ENCODE measurements at regions not wholly inside any gene's neighbourhood (a gene's known extent, or its start where the extent isn't known, plus 50 kb on each side); places are given as distances from the start of the nearest gene placed in this dataset.
A peak's percentile ranks its signal among the peaks of the same experiment; 100 is the strongest.

DNA sequence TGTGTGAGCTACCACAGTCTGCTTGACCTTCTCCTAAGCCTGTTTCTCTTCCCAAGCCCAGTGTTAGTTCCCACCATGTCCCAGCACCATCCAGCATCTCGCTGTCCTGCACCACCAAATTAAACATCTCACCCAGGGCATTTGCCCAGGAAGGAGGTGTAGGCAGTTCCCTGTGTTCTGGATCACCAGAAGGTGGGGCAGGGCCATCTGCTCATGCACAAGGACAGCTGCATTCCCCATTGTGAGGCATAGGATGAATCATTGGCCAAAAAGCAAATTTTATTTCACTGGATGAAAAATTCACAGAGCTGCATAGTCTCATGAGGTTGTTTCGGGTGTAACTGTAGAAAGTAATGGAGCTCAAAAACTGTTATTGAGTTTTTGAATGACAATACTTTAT, 89.5 kb upstream of the GRIA1 start:
- Mint-ChIP-seq H3K27me3 (no peaks in the 10 kb centered on the region), H3K4me3 (no peak overlapping the region), H3K36me3 (ENCODE audit: low read depth) (no peaks in the 10 kb centered on the region), H3K27ac (no peak overlapping the region), H3K9me3 (no peaks in the 10 kb centered on the region), H3K4me1 (no peaks in the 10 kb centered on the region)
- DNase-seq = no peak
- intact Hi-C loops (cut with micrococcal nuclease) = no loop called here

DNA sequence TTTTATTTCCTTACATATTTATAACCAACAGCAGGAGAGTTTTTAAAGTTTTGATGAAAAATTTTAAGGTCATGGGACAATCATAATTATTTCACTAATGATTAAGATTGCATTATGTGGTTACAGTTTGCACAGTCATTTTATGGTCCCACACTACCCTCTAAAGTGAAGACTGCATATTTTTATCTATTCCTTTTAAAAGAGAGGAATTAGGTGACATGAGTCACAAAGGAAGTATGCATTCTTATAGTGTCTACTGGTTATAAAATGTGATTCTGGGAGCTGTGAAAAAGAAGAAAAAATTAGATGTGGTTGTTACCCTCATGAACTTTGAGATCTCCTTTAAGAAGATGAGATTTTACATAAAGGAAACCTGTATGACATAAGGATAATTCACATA, 87.9 kb upstream of the GRIA1 start:
- H3K4me3 Mint-ChIP-seq = no peak overlapping the region
- intact Hi-C loops (cut with micrococcal nuclease) = no loop called here

DNA sequence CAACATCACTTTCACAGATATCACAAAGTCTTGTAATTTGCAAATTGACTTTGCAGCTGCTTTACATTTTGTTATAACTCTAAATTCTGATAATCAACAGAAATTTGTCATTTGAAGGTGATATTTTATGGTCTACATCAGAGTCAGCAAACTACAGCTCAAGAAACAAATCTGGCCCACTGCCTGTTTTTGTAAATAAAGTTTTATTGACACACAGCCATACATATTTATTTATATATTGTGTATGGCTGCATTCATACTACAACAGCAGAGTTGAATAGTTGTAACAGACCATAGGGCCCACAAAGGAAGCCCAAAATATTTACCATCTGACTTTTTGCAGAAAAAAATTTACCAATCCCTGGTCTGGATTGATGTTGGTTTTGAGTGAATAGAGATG, 87.0 kb upstream of the GRIA1 start:
- no peaks in the 10 kb centered on the region for H3K27me3 Mint-ChIP-seq
- no peaks in the 10 kb centered on the region for H3K4me1 Mint-ChIP-seq
- H3K4me3 Mint-ChIP-seq = no peak overlapping the region
- no peak for DNase-seq
- intact Hi-C loops (cut with micrococcal nuclease) = no loop called here
- H3K9me3 Mint-ChIP-seq = no peaks in the 10 kb centered on the region
- no peaks in the 10 kb centered on the region for H3K36me3 Mint-ChIP-seq (ENCODE audit: low read depth)
- H3K27ac Mint-ChIP-seq = no peak overlapping the region

More for the DNA sequence above, 87.9 kb upstream of the GRIA1 start:
- no peak overlapping the region for H3K27ac Mint-ChIP-seq
- no peaks in the 10 kb centered on the region for H3K36me3 Mint-ChIP-seq (ENCODE audit: low read depth)
- no peak for DNase-seq
- no peaks in the 10 kb centered on the region for H3K27me3 Mint-ChIP-seq
- H3K9me3 Mint-ChIP-seq = no peaks in the 10 kb centered on the region
- H3K4me1 Mint-ChIP-seq = no peaks in the 10 kb centered on the region

DNA sequence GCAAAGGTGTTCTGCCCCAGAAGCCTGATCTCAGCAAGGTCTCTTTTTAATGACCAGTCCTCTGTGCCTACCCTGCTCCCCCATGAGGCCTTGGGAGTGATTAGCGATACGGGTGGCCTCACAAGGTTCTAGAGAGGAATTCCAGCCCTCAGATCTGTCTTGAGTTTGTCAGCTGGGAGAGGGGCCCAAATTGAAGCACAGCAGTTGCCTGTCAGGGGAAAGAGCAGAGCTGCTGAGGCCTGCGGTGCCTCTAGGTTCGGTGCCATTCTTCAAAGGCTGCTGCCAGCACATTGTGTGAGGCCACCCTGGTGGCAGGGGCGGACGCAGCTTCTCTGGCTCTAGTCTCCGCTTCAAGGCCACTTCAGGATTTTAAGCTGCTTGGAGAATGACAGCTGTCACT, 85.7 kb upstream of the GRIA1 start:
- H3K9me3 Mint-ChIP-seq = no peaks in the 10 kb centered on the region
- intact Hi-C loops (cut with micrococcal nuclease) = no loop called here
- no peaks in the 10 kb centered on the region for H3K27me3 Mint-ChIP-seq
- H3K4me3 Mint-ChIP-seq = no peak overlapping the region
- no peaks in the 10 kb centered on the region for H3K4me1 Mint-ChIP-seq
- DNase-seq = no peak
- no peak overlapping the region for H3K27ac Mint-ChIP-seq
- no peaks in the 10 kb centered on the region for H3K36me3 Mint-ChIP-seq (ENCODE audit: low read depth)

DNA sequence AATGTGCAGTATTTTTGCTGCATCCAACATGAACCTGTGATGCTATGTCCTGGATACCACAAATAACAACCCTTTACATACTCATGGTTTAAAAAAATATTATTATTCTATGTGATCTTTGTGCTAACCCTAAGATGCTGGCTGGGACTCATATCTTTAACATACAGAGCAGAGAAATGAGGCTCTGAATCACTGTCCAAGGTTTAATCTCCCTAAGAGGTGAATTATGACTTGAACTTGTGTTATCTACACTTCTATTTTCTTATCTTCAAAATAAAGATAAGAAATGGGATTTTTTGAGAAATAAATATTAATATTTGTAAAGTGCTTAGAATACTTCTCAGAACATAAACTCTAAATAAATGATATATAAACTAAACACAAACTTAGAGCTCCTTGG, 68.8 kb upstream of the GRIA1 start:
- no peak for DNase-seq
- H3K9me3 Mint-ChIP-seq = no peaks in the 10 kb centered on the region
- H3K4me1 Mint-ChIP-seq = no peaks in the 10 kb centered on the region
- no peaks in the 10 kb centered on the region for H3K27me3 Mint-ChIP-seq
- H3K4me3 Mint-ChIP-seq = no peak overlapping the region
- no peaks in the 10 kb centered on the region for H3K36me3 Mint-ChIP-seq (ENCODE audit: low read depth)
- intact Hi-C loops (cut with micrococcal nuclease) = no loop called here
- no peak overlapping the region for H3K27ac Mint-ChIP-seq

DNA sequence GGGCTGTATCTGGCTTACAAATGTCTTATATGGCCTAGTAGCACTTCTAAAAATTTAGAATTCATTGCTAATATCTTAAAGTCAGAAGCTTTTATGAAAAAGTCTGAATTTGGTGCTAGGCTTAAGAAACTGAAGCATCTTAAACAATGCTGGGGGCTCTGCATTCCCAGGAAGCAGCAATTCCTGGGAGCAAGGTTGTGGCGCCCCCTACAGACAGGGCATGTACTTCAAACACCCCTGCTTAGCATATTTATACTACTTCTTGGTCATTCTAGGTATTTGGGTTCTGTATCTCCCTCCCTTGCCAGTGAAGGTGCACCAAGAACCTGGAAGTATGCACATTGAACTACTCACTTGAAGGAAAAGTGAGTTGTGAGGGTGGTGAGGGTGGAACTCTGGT, 64.6 kb upstream of the GRIA1 start:
- H3K27me3 Mint-ChIP-seq = no peaks in the 10 kb centered on the region
- no peak overlapping the region for H3K27ac Mint-ChIP-seq
- H3K4me1 Mint-ChIP-seq = no peaks in the 10 kb centered on the region
- no peaks in the 10 kb centered on the region for H3K36me3 Mint-ChIP-seq (ENCODE audit: low read depth)
- peak; percentile 56 for DNase-seq
- H3K4me3 Mint-ChIP-seq = no peak overlapping the region
- intact Hi-C loops (cut with micrococcal nuclease) = no loop called here
- no peaks in the 10 kb centered on the region for H3K9me3 Mint-ChIP-seq

DNA sequence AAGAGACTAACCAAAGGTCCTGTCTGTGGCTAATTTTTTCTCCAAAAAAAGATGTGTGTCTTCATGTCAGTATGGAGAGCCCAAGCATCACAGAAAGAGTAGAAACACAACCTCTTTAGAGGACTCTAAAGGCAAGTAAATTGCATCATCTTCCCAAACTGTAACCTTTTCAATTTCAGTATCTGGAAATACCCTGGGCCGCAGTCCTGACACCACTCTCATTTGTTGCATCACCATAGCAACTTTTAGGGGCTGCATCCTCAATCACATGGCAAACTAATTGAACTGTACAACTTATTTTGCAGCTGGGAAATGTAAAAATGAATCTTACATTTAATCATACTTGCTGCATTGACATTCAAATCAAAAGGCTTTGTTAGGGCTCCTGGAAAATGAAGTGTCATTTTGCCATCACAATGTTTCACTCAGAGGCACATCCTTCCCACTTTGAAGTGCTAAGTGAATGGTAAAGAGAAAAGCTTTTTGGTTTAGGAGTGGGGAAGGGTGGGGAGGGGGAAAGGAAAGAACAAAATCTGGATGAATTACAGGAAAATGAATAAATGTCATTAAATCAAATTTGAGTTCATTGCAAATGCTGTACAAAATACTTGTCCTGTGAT, 60.6 kb upstream of the GRIA1 start:
- H3K36me3 Mint-ChIP-seq (ENCODE audit: low read depth) = no peaks in the 10 kb centered on the region
- no peak for DNase-seq
- intact Hi-C loops (cut with micrococcal nuclease) = no loop called here
- H3K9me3 Mint-ChIP-seq = peaks cover 6% of the 10 kb centered on the region
- H3K4me1 Mint-ChIP-seq = no peaks in the 10 kb centered on the region
- no peaks in the 10 kb centered on the region for H3K27me3 Mint-ChIP-seq
- no peak overlapping the region for H3K4me3 Mint-ChIP-seq
- no peak overlapping the region for H3K27ac Mint-ChIP-seq

DNA sequence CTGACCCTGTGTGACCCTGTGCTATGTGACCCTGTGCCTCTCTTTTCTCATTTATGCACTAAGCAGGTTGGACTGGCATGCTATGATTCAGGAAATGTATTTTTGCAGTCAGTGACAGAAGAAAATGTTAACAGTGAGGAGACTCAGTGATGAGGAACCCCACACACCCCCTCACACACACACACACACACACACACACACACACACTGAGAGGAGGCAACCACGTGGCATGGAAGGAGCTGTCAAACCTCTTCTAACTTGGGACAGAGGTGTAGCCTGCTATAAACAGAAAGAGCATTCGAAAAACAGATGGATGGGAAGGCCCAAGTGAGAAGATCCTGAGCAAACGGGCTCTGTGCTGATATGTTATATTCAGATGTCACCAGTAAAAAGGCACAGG, 57.9 kb upstream of the GRIA1 start:
- intact Hi-C loops (cut with micrococcal nuclease) = no loop called here
- Mint-ChIP-seq H3K27ac (no peak overlapping the region), H3K4me3 (no peak overlapping the region), H3K9me3 (peaks cover 6% of the 10 kb centered on the region), H3K36me3 (ENCODE audit: low read depth) (no peaks in the 10 kb centered on the region), H3K4me1 (no peaks in the 10 kb centered on the region), H3K27me3 (no peaks in the 10 kb centered on the region)
- DNase-seq = no peak

DNA sequence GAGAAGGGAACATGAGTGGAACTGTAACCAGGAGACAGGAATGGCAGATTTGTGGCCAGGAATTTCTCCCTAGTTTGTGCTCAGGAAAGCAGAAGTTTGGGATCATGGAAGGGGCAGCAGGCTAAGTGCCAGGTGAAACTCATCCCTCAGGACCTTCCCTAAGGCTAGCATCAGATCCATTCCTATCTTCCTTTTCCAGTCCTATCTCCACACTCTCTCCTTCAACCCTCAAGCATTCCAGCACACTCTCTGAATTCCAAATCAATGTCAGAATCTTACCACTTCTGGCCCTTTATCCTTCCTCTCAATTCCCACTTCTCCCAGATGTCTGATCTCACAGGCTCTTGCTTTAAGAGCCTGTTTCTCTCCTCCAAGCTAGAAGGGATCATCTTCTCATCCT, 53.2 kb upstream of the GRIA1 start:
- intact Hi-C loops (cut with micrococcal nuclease) = no loop called here
- H3K4me1 Mint-ChIP-seq = no peaks in the 10 kb centered on the region

DNA sequence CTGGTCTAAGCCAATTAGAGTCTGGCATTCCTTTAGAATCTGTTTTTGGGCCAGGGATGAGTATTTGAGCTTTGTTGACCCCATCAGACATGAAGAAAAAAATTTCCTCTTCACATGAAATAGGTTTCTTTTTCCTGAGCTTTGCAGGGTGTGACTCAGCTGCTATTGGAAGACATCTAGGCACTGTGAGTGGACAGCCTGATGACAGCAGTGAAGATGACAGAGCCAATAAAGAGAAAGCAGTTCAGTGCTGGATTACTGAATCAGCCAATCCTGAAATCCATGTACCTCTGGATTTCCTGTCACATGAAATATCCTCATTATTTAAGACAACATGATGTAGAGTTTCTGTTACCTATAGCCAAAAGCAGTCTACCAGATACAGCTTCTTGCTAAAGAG, 51.3 kb upstream of the GRIA1 start:
- Mint-ChIP-seq H3K27ac (no peak overlapping the region), H3K27me3 (no peaks in the 10 kb centered on the region), H3K9me3 (no peaks in the 10 kb centered on the region), H3K4me1 (no peaks in the 10 kb centered on the region), H3K4me3 (no peak overlapping the region), H3K36me3 (ENCODE audit: low read depth) (no peaks in the 10 kb centered on the region)
- no peak for DNase-seq
- intact Hi-C loops (cut with micrococcal nuclease) = no loop called here

More for the DNA sequence above, 53.2 kb upstream of the GRIA1 start:
- H3K36me3 Mint-ChIP-seq (ENCODE audit: low read depth) = no peaks in the 10 kb centered on the region
- no peak overlapping the region for H3K4me3 Mint-ChIP-seq
- no peak for DNase-seq
- H3K9me3 Mint-ChIP-seq = peaks cover 6% of the 10 kb centered on the region
- H3K27ac Mint-ChIP-seq = no peak overlapping the region
- no peaks in the 10 kb centered on the region for H3K27me3 Mint-ChIP-seq

Measured in activated CD4-positive, alpha-beta T cell treated with anti-CD3 and anti-CD28 coated beads, Interleukin-2, amount 10 ng/mL, durations not matched to agents 24 days and 14 days (primary cell).